Hepatocyte (in vitro differentiated cells): ENCODE measurements at regions not wholly inside any gene's neighbourhood (a gene's known extent, or its start where the extent isn't known, plus 50 kb on each side); places are given as distances from the start of the nearest gene placed in this dataset.

Source experiments
- DNase-seq: peaks from one replicate; pipeline ENCODE4 v3.0.0-alpha.2; 2016; ENCODE audit warnings: low spot score
- H2AFZ ChIP-seq: fragments of 200-600 bp; sonication (generic); 2 replicates; pipeline ENCODE4 v1.6.0; 2016; ENCODE audit warnings: antibody characterized with exemption, mild to moderate bottlenecking
- H3K27ac ChIP-seq: fragments of 200-600 bp; sonication (generic); 2 replicates; pipeline ENCODE4 v1.5.1; 2016; ENCODE audit warnings: mild to moderate bottlenecking
- H3K27me3 ChIP-seq: fragments of 200-600 bp; sonication (generic); 2 replicates; pipeline ENCODE4 v1.6.1; 2016
- H3K36me3 ChIP-seq: fragments of 200-600 bp; sonication (generic); replicated peaks from 2 replicates; pipeline ENCODE4 v1.5.1; 2016; ENCODE audit warnings: low read depth; ENCODE audit not compliant: insufficient read depth
- H3K4me1 ChIP-seq: fragments of 200-600 bp; sonication (generic); 2 replicates; pipeline ENCODE4 v1.5.1; 2016; ENCODE audit warnings: mild to moderate bottlenecking, moderate library complexity; ENCODE audit not compliant: insufficient read depth
- H3K4me2 ChIP-seq: fragments of 200-600 bp; sonication (generic); 2 replicates; pipeline ENCODE4 v1.6.0; 2016
- H3K4me3 ChIP-seq: fragments of 200-600 bp; sonication (generic); 2 replicates; pipeline ENCODE4 v1.5.1; 2016; ENCODE audit warnings: mild to moderate bottlenecking
- H3K79me2 ChIP-seq: fragments of 200-600 bp; sonication (generic); 2 replicates; pipeline ENCODE4 v1.6.0; 2017; ENCODE audit warnings: mild to moderate bottlenecking
- H3K9me2 ChIP-seq: fragments of 200-600 bp; sonication (generic); replicated peaks from 2 replicates; pipeline ENCODE4 v1.6.0; 2017; ENCODE audit warnings: mild to moderate bottlenecking; ENCODE audit not compliant: insufficient read depth
- H3K9me3 ChIP-seq: fragments of 200-600 bp; sonication (generic); 2 replicates; pipeline ENCODE4 v1.5.1; 2016; ENCODE audit warnings: low read depth, mild to moderate bottlenecking
- H4K20me1 ChIP-seq: fragments of 200-600 bp; sonication (generic); 2 replicates; pipeline ENCODE4 v1.6.0; 2016; ENCODE audit warnings: mild to moderate bottlenecking; ENCODE audit not compliant: insufficient read depth, poor library complexity, severe bottlenecking
- CTCF ChIP-seq: fragments of 200-600 bp; sonication (generic); IDR thresholded peaks from 2 replicates; pipeline ENCODE4 v1.5.1; 2016; ENCODE audit warnings: antibody characterized with exemption, mild to moderate bottlenecking; ENCODE audit not compliant: poor library complexity
- EZH2 ChIP-seq: fragments of 200-600 bp; sonication (generic); IDR thresholded peaks from 2 replicates; pipeline ENCODE4 v1.6.1; 2016; ENCODE audit warnings: antibody characterized with exemption, mild to moderate bottlenecking, borderline replicate concordance
- EZH2phosphoT487 ChIP-seq: fragments of 200-600 bp; sonication (generic); IDR thresholded peaks from one replicate; pipeline ENCODE4 v1.6.1; 2018; ENCODE audit warnings: antibody characterized with exemption, mild to moderate bottlenecking, low read depth, moderate library complexity; ENCODE audit not compliant: unreplicated experiment, severe bottlenecking
- WGBS: methylation state at CpG from one replicate; pipeline ENCODE4 v1.1.6; 2016; ENCODE audit warnings: low lambda C conversion rate; ENCODE audit errors: missing lambda C conversion rate; 5-methylcytosine and 5-hydroxymethylcytosine counted together

- no peaks in the 10 kb centered on the region for H3K4me1 ChIP-seq
- no peaks in the 10 kb centered on the region for H3K9me3 ChIP-seq
- no peak overlapping the region for H2AFZ ChIP-seq
- H3K4me3 ChIP-seq = no peak overlapping the region
- no peaks in the 10 kb centered on the region for H3K27me3 ChIP-seq
- no peak overlapping the region for H3K4me2 ChIP-seq
- no peak for DNase-seq
- H3K36me3 ChIP-seq = no peaks in the 10 kb centered on the region
- 79% methylated on average over 4 of the region's 4 CpGs for WGBS
- H3K79me2 ChIP-seq = no peaks in the 10 kb centered on the region
- TF ChIP-seq EZH2 (no peak), CTCF (no peak), EZH2phosphoT487 (no peak)
- H3K27ac ChIP-seq = no peak overlapping the region
- H3K9me2 ChIP-seq = no peaks in the 10 kb centered on the region
- no peaks in the 10 kb centered on the region for H4K20me1 ChIP-seq
These were observed 895.9 kb upstream of the DDX18 start for GRCh38 chr2:116918574-116918973.

- Histone ChIP-seq H3K4me2 (no peak overlapping the region), H4K20me1 (no peaks in the 10 kb centered on the region), H3K9me2 (no peaks in the 10 kb centered on the region), H3K79me2 (no peaks in the 10 kb centered on the region), H3K4me1 (no peaks in the 10 kb centered on the region), H3K27ac (no peak overlapping the region), H3K9me3 (no peaks in the 10 kb centered on the region), H3K27me3 (no peaks in the 10 kb centered on the region), H3K36me3 (no peaks in the 10 kb centered on the region), H3K4me3 (no peak overlapping the region), H2AFZ (no peak overlapping the region)
- TF ChIP-seq CTCF = no peak
- TF ChIP-seq EZH2phosphoT487 = no peak
- no peak for TF ChIP-seq EZH2
- no peak for DNase-seq
- WGBS = 43% methylated on average over 2 of the region's 2 CpGs
These were observed 892.1 kb upstream of the DDX18 start for GRCh38 chr2:116922414-116922813.

GRCh38 chr2:116924509-116924908 is 890.0 kb upstream of the DDX18 start:
- no peaks in the 10 kb centered on the region for H3K27me3 ChIP-seq
- no peak for DNase-seq
- no peaks in the 10 kb centered on the region for H3K4me1 ChIP-seq
- no peaks in the 10 kb centered on the region for H3K79me2 ChIP-seq
- H3K4me2 ChIP-seq = no peak overlapping the region
- H3K9me2 ChIP-seq = no peaks in the 10 kb centered on the region
- H4K20me1 ChIP-seq = no peaks in the 10 kb centered on the region
- no peak overlapping the region for H3K27ac ChIP-seq
- no peaks in the 10 kb centered on the region for H3K9me3 ChIP-seq
- no peak overlapping the region for H3K4me3 ChIP-seq
- no peak for TF ChIP-seq CTCF
- no peak for TF ChIP-seq EZH2
- TF ChIP-seq EZH2phosphoT487 = no peak
- no peak overlapping the region for H2AFZ ChIP-seq
- no peaks in the 10 kb centered on the region for H3K36me3 ChIP-seq
